Karpas-422 (cell line): ENCODE measurements at regions not wholly inside any gene's neighbourhood (a gene's known extent, or its start where the extent isn't known, plus 50 kb on each side); places are given as distances from the start of the nearest gene placed in this dataset.
"Not testable (repeated sequence)": the region's sequence is repeated elsewhere in the genome, so short reads cannot be mapped to it uniquely, and the experiment has no call there.

Source experiments
- DNase-seq: peaks from one replicate; pipeline ENCODE4 v3.0.0-alpha.2; 2015
- H2AFZ ChIP-seq: fragments of 200-600 bp; sonication (generic); 2 replicates; pipeline ENCODE4 v1.6.1; 2014; ENCODE audit warnings: antibody characterized with exemption, low read length, mixed read lengths
- H3K27ac ChIP-seq: fragments of 200-600 bp; sonication (generic); 2 replicates; pipeline ENCODE4 v1.5.1; 2014; ENCODE audit warnings: mild to moderate bottlenecking, low read length, moderate library complexity
- H3K27me3 ChIP-seq: fragments of 200-600 bp; sonication (generic); 2 replicates; pipeline ENCODE4 v1.6.1; 2014; ENCODE audit warnings: low read length, mixed read lengths
- H3K36me3 ChIP-seq: fragments of 200-600 bp; sonication (generic); 2 replicates; pipeline ENCODE4 v1.6.1; 2014; ENCODE audit warnings: low read length, mixed read lengths; ENCODE audit not compliant: insufficient read depth
- H3K4me1 ChIP-seq: fragments of 200-600 bp; sonication (generic); 2 replicates; pipeline ENCODE4 v1.6.1; 2014; ENCODE audit warnings: mild to moderate bottlenecking, low read length, mixed read lengths
- H3K4me2 ChIP-seq: fragments of 200-600 bp; sonication (generic); 2 replicates; pipeline ENCODE4 v1.6.1; 2014; ENCODE audit warnings: low read length, low read depth, mild to moderate bottlenecking; ENCODE audit not compliant: poor library complexity, severe bottlenecking
- H3K4me3 ChIP-seq: fragments of 200-600 bp; sonication (generic); 2 replicates; pipeline ENCODE4 v1.5.1; 2014; ENCODE audit warnings: mild to moderate bottlenecking, antibody characterized with exemption, low read length, mixed read lengths
- H3K79me2 ChIP-seq: fragments of 200-600 bp; sonication (generic); 2 replicates; pipeline ENCODE4 v1.6.1; 2014; ENCODE audit warnings: mild to moderate bottlenecking, low read length, mixed read lengths
- H3K9ac ChIP-seq: fragments of 200-600 bp; sonication (generic); 2 replicates; pipeline ENCODE4 v1.6.0; 2014; ENCODE audit warnings: low read length
- H3K9me2 ChIP-seq: fragments of 200-600 bp; sonication (generic), shearing (Covaris generic); replicated peaks from 2 replicates; pipeline ENCODE4 v1.6.0; 2014; ENCODE audit warnings: mild to moderate bottlenecking, low read length, moderate library complexity; ENCODE audit not compliant: insufficient read depth
- H3K9me3 ChIP-seq: fragments of 300-700, 200-600 bp; sonication (generic); 2 replicates; pipeline ENCODE4 v1.6.1; 2014; ENCODE audit warnings: low read length, mixed read lengths
- H4K20me1 ChIP-seq: fragments of 200-600 bp; sonication (generic); 2 replicates; pipeline ENCODE4 v1.6.1; 2014; ENCODE audit warnings: mild to moderate bottlenecking, antibody characterized with exemption, low read length, low read depth; ENCODE audit not compliant: insufficient read depth

DNA sequence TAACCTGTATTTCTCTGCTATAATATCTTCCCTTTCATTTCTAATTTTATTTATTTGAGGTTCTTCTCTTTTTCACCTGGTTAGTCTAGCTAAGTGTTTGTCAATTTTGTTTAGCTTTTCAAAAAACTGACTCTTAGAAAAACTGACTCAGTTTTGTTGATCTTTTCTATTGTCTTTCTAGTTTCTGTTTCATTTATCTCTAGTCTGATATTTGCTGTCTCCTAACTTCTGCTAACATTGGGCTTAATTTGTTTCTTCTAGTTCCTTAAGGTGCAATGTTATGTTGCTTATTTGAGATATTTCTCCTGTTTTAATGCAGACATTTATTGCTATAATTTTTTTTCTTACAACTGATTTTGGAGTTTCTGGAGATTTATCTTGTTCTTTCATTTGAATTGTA, 1011.0 kb downstream of the EPHA7 start:
- no peaks in the 10 kb centered on the region for H3K79me2 ChIP-seq

DNA sequence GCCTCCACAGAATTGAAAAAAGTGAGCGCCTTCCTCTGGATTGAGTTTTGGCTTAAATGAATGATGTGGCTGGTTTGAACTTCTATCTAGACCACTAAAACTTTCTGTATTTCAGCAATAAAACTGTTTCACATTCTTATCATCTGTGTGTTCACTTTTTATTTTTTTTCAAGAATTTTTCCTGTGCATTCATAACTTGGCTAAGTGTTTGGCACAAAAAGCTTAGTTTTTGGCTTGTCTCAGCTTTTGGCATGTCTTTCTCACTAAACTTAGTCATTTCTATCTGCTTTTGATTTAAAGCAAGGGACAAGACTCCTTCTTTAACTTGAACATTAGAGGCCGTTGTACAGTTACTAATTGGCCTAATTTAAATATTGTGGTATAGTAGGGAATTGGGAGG, 1015.1 kb downstream of the EPHA7 start:
- H3K27me3 ChIP-seq, result no peaks in the 10 kb centered on the region
- no peak for DNase-seq

More for the DNA sequence above, 1011.0 kb downstream of the EPHA7 start:
- Histone ChIP-seq H3K4me1 (no peaks in the 10 kb centered on the region), H3K27me3 (no peaks in the 10 kb centered on the region), H3K27ac (no peak overlapping the region), H3K9me2 (no peaks in the 10 kb centered on the region), H3K4me3 (no peak overlapping the region), H3K36me3 (no peaks in the 10 kb centered on the region), H3K4me2 (no peak overlapping the region), H2AFZ (no peak overlapping the region), H3K9me3 (peaks cover 36% of the 10 kb centered on the region), H3K9ac (no peak overlapping the region), H4K20me1 (no peaks in the 10 kb centered on the region)
- DNase-seq, result no peak

DNA sequence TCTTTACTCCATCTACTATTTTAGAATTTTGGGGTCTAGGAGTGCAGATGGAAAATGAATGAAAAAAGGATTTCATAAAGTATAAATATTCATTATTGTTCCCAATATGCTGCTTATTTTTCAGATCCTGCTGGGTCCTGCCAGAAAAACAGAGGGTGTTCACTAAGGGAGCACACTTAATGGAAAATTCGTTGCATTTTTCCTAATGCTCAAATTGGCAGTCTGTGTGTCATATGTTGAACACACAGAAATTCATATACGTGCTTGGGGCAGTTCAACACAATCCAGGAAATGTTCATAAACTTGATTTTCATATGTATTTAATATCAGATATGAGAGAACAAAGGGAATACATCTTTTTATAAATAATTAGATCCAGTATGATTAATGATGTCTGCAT, 1019.4 kb downstream of the EPHA7 start:
- no peaks in the 10 kb centered on the region for H3K27me3 ChIP-seq
- H3K9me2 ChIP-seq, result no peaks in the 10 kb centered on the region
- no peak overlapping the region for H3K4me2 ChIP-seq
- H3K27ac ChIP-seq, result no peak overlapping the region
- no peak for DNase-seq
- H3K9me3 ChIP-seq, result peaks cover 43% of the 10 kb centered on the region; the same call in 1 of the 2 replicates
- H3K79me2 ChIP-seq, result no peaks in the 10 kb centered on the region
- H2AFZ ChIP-seq, result no peak overlapping the region
- H3K4me3 ChIP-seq, result no peak overlapping the region
- H4K20me1 ChIP-seq, result no peaks in the 10 kb centered on the region
- no peaks in the 10 kb centered on the region for H3K36me3 ChIP-seq
- no peaks in the 10 kb centered on the region for H3K4me1 ChIP-seq
- no peak overlapping the region for H3K9ac ChIP-seq

More for the DNA sequence above, 1015.1 kb downstream of the EPHA7 start:
- Histone ChIP-seq H3K9me3 (peaks cover 25% of the 10 kb centered on the region), H4K20me1 (no peaks in the 10 kb centered on the region), H3K4me1 (no peaks in the 10 kb centered on the region), H2AFZ (no peak overlapping the region), H3K4me2 (no peak overlapping the region), H3K9ac (no peak overlapping the region), H3K27ac (no peak overlapping the region), H3K4me3 (no peak overlapping the region), H3K36me3 (no peaks in the 10 kb centered on the region), H3K9me2 (no peaks in the 10 kb centered on the region), H3K79me2 (no peaks in the 10 kb centered on the region)

DNA sequence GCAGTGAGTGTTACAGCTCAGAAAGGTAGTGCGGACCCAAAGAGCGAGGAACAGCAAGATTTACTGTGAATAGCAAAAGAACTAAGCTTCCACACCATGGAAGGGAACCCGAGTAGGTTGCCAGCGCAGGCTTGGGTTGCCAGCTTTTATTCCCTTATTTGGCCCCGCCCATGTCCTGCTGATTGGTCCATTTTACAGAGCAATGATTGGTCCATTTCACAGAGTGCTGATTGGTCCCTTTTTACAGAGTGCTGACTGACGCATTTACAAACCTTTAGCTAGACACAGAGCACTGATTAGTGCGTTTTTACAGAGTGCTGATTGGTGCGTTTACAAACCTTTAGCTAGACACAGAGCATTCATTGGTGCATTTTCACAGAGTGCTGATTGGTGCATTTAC, 1030.7 kb downstream of the EPHA7 start:
- not testable (repeated sequence) for H3K9me2 ChIP-seq, H3K27ac ChIP-seq, H3K27me3 ChIP-seq, H2AFZ ChIP-seq, H4K20me1 ChIP-seq, H3K79me2 ChIP-seq, H3K4me3 ChIP-seq, DNase-seq, H3K9ac ChIP-seq, H3K36me3 ChIP-seq, H3K4me2 ChIP-seq, H3K4me1 ChIP-seq
- peaks cover 40% of the 10 kb centered on the region for H3K9me3 ChIP-seq

DNA sequence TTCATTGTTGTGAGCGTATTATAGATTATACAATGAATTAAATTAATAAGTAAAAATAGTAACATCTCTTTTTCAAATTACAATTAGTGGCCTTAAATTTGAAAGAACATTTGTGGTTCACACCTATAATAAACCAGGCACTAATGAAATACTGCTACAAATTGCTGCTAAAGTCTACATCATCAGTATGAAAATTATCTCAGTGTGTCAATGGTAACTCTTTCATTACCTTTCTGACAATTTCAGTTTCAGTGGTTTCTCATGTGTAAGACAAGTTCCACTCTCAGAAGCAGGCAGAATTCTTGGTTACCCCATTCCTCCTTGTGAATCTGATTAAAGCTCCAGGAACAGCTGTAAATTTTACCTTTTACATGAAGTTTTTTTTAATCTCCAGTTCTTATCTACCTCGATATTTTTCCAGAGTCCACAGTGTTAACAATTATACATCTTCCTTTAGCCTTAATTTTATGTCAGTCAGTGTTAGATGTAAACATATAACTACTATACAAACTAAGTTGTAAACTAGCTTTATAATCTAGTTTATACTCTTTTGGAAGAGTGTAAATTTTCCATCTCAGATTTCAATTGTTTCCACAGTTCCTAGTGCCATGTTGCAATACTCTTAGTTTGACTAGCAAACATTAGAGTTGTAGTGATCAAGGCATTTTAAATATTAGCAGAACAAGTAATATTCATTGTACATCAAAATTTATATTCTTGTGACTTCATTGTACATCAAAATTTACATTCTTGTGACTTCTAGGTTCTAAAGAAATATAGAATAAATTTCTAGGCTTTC, 1038.4 kb downstream of the EPHA7 start:
- H3K79me2 ChIP-seq, result no peaks in the 10 kb centered on the region
- no peak overlapping the region for H3K4me2 ChIP-seq
- peaks cover 44% of the 10 kb centered on the region for H3K9me3 ChIP-seq
- H3K9me2 ChIP-seq, result no peaks in the 10 kb centered on the region
- no peak overlapping the region for H2AFZ ChIP-seq
- no peaks in the 10 kb centered on the region for H3K4me1 ChIP-seq
- no peak for DNase-seq
- H3K4me3 ChIP-seq, result no peak overlapping the region
- H3K36me3 ChIP-seq, result no peaks in the 10 kb centered on the region
- H3K27me3 ChIP-seq, result no peaks in the 10 kb centered on the region
- H3K9ac ChIP-seq, result no peak overlapping the region
- no peaks in the 10 kb centered on the region for H4K20me1 ChIP-seq
- no peak overlapping the region for H3K27ac ChIP-seq

DNA sequence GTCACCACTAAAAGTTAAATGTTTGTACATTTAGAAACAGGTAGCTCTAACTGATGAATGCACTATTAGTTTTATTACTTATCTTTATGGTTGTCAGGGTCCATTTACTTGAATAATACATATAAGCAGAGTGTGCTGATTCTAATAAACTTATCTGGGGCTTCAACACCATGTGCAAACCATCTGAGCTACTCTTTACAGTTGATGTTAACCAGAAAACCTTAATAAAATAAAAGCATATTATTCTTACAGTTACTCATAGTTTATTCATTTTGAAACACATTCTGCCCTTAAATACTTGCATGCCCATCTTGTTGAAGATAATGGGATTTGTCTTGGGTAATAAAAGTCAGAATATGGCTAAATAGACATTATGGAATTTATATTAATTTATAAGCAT, 1042.2 kb downstream of the EPHA7 start:
- H3K4me1 ChIP-seq, result no peaks in the 10 kb centered on the region
- H3K9ac ChIP-seq, result no peak overlapping the region
- no peaks in the 10 kb centered on the region for H3K9me2 ChIP-seq
- H3K36me3 ChIP-seq, result no peaks in the 10 kb centered on the region
- H3K9me3 ChIP-seq, result peaks cover 27% of the 10 kb centered on the region
- no peak overlapping the region for H2AFZ ChIP-seq
- no peak overlapping the region for H3K4me2 ChIP-seq
- no peaks in the 10 kb centered on the region for H3K27me3 ChIP-seq
- H3K79me2 ChIP-seq, result no peaks in the 10 kb centered on the region
- H4K20me1 ChIP-seq, result no peaks in the 10 kb centered on the region
- no peak for DNase-seq
- H3K27ac ChIP-seq, result no peak overlapping the region
- no peak overlapping the region for H3K4me3 ChIP-seq

DNA sequence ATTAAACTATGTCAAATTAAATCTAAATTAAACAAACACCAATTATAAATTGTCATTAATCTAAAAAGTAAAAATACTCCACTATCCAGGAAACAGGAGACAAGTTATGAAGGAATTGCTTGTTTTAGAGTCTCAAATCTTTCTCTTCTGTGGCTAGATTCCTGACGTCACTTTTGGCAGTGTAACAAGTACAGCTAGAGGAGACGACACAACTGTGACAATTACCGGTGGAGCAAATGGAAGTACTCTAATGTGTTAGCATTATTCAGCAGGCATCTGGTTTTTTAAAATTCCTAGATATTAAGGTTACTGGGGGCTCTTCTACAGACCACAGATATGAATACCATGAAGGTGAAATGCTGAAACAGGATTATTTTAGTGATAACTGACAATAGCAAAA, 1042.7 kb downstream of the EPHA7 start:
- Histone ChIP-seq H3K9ac (no peak overlapping the region), H3K4me3 (no peak overlapping the region), H3K27me3 (no peaks in the 10 kb centered on the region), H3K9me3 (peaks cover 23% of the 10 kb centered on the region), H3K4me2 (no peak overlapping the region), H3K79me2 (no peaks in the 10 kb centered on the region), H3K9me2 (no peaks in the 10 kb centered on the region), H3K4me1 (no peaks in the 10 kb centered on the region), H2AFZ (no peak overlapping the region), H3K27ac (no peak overlapping the region), H3K36me3 (no peaks in the 10 kb centered on the region), H4K20me1 (no peaks in the 10 kb centered on the region)
- DNase-seq, result no peak

DNA sequence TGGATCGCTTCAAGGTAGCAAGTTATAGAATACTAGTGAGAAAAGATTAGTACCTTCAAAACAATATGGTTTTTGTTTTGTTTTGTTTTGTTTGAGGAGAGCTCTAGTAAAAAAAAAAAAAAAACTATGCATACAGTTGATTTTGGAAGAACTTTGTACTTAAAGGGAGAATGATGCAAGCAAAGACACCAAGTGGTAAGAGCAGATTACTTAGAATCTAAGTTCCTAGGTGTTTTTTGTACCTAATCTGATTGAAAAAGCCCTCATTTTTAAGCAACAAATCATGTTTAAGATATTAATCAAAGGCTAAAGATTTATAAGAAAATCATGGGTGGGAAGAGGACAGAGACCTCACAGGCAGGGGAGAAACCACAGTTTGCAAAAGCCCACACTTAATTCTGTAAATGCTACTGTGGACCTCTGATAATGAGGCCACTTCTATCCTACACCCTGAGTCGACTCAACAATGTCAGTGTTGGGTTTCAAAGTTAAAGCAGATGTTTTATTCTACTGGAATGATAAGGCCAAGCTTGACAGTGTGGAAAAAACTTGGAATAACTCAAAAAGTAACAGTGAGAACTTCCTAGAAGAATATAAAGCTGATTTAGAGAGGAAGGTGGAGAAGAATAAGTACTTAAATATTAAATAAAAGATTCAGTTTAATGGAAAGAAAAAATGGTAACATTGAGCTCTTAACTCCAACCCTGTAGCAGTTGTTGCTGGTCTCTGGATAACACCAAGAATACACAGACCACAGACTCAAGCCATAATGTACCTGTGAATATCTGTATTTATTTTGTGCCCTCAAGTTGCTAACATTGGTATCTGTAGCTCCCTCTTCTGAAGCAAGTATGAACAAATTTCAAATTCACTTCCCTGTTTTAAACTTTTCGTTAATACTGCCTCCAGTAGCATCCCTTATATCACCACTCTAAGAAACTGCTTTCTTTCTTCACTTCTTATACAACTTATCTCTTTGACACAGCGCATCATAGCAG, 1047.8 kb downstream of the EPHA7 start:
- no peaks in the 10 kb centered on the region for H3K27me3 ChIP-seq
- H3K9me3 ChIP-seq, result peaks cover 17% of the 10 kb centered on the region; the same call in 1 of the 2 replicates
- no peaks in the 10 kb centered on the region for H4K20me1 ChIP-seq
- no peak overlapping the region for H3K27ac ChIP-seq
- DNase-seq, result no peak
- no peak overlapping the region for H3K9ac ChIP-seq
- no peaks in the 10 kb centered on the region for H3K4me1 ChIP-seq
- H2AFZ ChIP-seq, result no peak overlapping the region
- H3K9me2 ChIP-seq, result no peaks in the 10 kb centered on the region
- no peak overlapping the region for H3K4me3 ChIP-seq
- no peaks in the 10 kb centered on the region for H3K79me2 ChIP-seq
- H3K4me2 ChIP-seq, result no peak overlapping the region
- no peaks in the 10 kb centered on the region for H3K36me3 ChIP-seq
